GM19023 (cell line): ENCODE measurements at regions not wholly inside any gene's neighbourhood (a gene's known extent, or its start where the extent isn't known, plus 50 kb on each side); places are given as distances from the start of the nearest gene placed in this dataset.
A peak's percentile ranks its signal among the peaks of the same experiment; 100 is the strongest.

Experiments used
- ATAC-seq: cut with Tn5 transposase; IDR thresholded peaks from one replicate; pipeline ENCODE4 v1.9.1; 2021; ENCODE audit warnings: mild to moderate bottlenecking, moderate library complexity; ENCODE audit not compliant: unreplicated experiment

- no peak for ATAC-seq
Observed at GRCh38 chr1:187294421-187295201, 465.9 kb downstream of the PLA2G4A start.

GRCh38 chr1:187300081-187300480, 471.3 kb downstream of the PLA2G4A start:
- no peak for ATAC-seq

GRCh38 chr1:187306710-187307415, 478.1 kb downstream of the PLA2G4A start:
- no peak for ATAC-seq

GRCh38 chr1:187310038-187310631, 481.4 kb downstream of the PLA2G4A start:
- no peak for ATAC-seq

- ATAC-seq, result no peak
Observed at GRCh38 chr1:187313115-187313514, 484.4 kb downstream of the PLA2G4A start.

- no peak for ATAC-seq
Observed at GRCh38 chr1:187326557-187326956, 497.8 kb downstream of the PLA2G4A start.

GRCh38 chr1:187336441-187337168, 507.9 kb downstream of the PLA2G4A start:
- ATAC-seq, result no peak

GRCh38 chr1:187338762-187339412, 510.1 kb downstream of the PLA2G4A start:
- no peak for ATAC-seq

- ATAC-seq, result no peak
Observed at GRCh38 chr1:187342495-187342894, 513.7 kb downstream of the PLA2G4A start.

- ATAC-seq, result no peak
Observed at GRCh38 chr1:187374082-187374481, 545.3 kb downstream of the PLA2G4A start.

GRCh38 chr1:187374742-187375141, 546.0 kb downstream of the PLA2G4A start:
- ATAC-seq, result no peak

- no peak for ATAC-seq
Observed at GRCh38 chr1:187383366-187383765, 554.6 kb downstream of the PLA2G4A start.

- ATAC-seq, result peak; percentile 94
Observed at GRCh38 chr1:187384504-187384903, 555.8 kb downstream of the PLA2G4A start.

- no peak for ATAC-seq
Observed at GRCh38 chr1:187390215-187390818, 561.6 kb downstream of the PLA2G4A start.

GRCh38 chr1:187396226-187396625, 567.5 kb downstream of the PLA2G4A start:
- no peak for ATAC-seq

GRCh38 chr1:187396929-187397796, 568.4 kb downstream of the PLA2G4A start:
- no peak for ATAC-seq

- no peak for ATAC-seq
Observed at GRCh38 chr1:187408212-187409004, 579.7 kb downstream of the PLA2G4A start.

- no peak for ATAC-seq
Observed at GRCh38 chr1:187409341-187409740, 580.6 kb downstream of the PLA2G4A start.

GRCh38 chr1:187411118-187411517, 582.4 kb downstream of the PLA2G4A start:
- no peak for ATAC-seq
